Activated B cell treated with CpG ODN at 0.5 μM for 24 hours (primary cell): ENCODE measurements at regions not wholly inside any gene's neighbourhood (a gene's known extent, or its start where the extent isn't known, plus 50 kb on each side); places are given as distances from the start of the nearest gene placed in this dataset.

Experiments
- ATAC-seq: fragments of 200-7000 bp; cut with Tn5 transposase; one replicate; pipeline ENCODE4 v1.10.0; 2021; ENCODE audit warnings: low read depth, mild to moderate bottlenecking, moderate library complexity
- CTCF ChIA-PET: fragments of 350-600 bp; sonication (Branson Sonifier 250); formaldehyde crosslinking; loops from one replicate; lab custom pipeline; 2021; ENCODE audit warnings: antibody characterized with exemption; lab: Charles Lee
- POLR2A ChIA-PET: fragments of 350-600 bp; sonication (Branson Sonifier 250); formaldehyde crosslinking; loops from one replicate; lab custom pipeline; 2021; ENCODE audit warnings: antibody characterized with exemption; lab: Charles Lee
- DNase-seq: peaks from one replicate; pipeline ENCODE4 v3.0.0; 2022
- H3K27ac Mint-ChIP-seq: one replicate; pipeline ENCODE4 v1.8.0; 2020; ENCODE audit warnings: mixed read lengths
- H3K27me3 Mint-ChIP-seq: one replicate; pipeline ENCODE4 v1.8.0; 2021; ENCODE audit warnings: mixed read lengths
- H3K36me3 Mint-ChIP-seq: one replicate; pipeline ENCODE4 v1.8.0; 2021; ENCODE audit warnings: low read depth, mixed read lengths
- H3K4me1 Mint-ChIP-seq: one replicate; pipeline ENCODE4 v1.8.0; 2021; ENCODE audit warnings: mixed read lengths
- H3K4me3 Mint-ChIP-seq: one replicate; pipeline ENCODE4 v1.8.0; 2020; ENCODE audit warnings: mild to moderate bottlenecking, mixed read lengths
- H3K9me3 Mint-ChIP-seq: one replicate; pipeline ENCODE4 v1.8.0; 2020; ENCODE audit warnings: mixed read lengths
- intact Hi-C: fragments of 100-400 bp; cut with micrococcal nuclease; formaldehyde crosslinking; loops from one replicate; pipeline ENCODE4 v1.15.1; 2024
- TF ChIP-seq, protein P1 (sequence below): fragments of 200-600 bp; IDR thresholded peaks from one replicate; pipeline ENCODE4 v1.8.0; 2022; ENCODE audit warnings: antibody characterized with exemption, mild to moderate bottlenecking

DNA sequence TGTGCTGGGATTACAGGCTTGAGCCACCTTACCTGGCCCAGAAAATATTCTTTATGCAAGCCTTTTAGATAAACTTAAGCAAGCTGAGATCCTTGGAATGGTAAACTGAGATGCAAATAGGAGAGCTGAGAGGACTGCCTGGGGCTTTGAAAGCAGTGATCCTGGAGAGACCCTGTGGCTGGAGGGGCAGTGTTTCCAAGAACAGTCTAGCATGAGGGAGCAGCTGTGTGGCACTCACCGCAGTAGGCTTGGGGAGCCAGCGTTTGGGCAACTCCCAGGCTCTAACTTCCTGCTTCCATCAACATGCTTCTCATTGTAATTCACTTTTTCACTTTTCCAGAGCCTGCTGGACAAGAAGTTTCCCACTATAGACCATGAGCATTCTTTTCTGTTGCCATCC is 144.1 kb upstream of the CELF4 start:
- intact Hi-C loops: no loop called here
- DNase-seq: no peak

DNA sequence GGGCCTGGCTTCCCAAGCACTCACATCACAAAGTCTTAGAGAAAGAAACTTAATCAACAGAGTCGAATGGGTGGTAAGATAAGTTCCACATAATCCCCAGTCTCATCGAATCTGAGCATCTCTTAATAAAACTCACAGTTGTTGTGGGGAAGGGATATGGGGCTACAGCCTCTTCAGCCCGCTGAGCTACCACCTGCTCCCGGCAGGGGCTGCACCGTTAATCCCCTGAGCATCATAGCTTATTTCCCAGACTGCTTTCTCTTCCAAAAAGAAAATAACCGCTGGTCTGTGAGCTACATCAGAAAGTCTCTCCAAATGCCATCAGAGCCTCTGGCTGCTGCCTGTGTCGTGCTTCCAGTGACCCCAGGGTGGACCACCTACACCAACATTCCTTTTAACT is 139.4 kb upstream of the CELF4 start:
- no peak for ATAC-seq
- Mint-ChIP-seq H3K4me1 (no peaks in the 10 kb centered on the region), H3K27ac (no peak overlapping the region), H3K4me3 (no peak overlapping the region), H3K9me3 (no peaks in the 10 kb centered on the region), H3K36me3 (no peaks in the 10 kb centered on the region), H3K27me3 (no peaks in the 10 kb centered on the region)
- intact Hi-C loops: no loop called here
- TF ChIP-seq, protein P1, sequence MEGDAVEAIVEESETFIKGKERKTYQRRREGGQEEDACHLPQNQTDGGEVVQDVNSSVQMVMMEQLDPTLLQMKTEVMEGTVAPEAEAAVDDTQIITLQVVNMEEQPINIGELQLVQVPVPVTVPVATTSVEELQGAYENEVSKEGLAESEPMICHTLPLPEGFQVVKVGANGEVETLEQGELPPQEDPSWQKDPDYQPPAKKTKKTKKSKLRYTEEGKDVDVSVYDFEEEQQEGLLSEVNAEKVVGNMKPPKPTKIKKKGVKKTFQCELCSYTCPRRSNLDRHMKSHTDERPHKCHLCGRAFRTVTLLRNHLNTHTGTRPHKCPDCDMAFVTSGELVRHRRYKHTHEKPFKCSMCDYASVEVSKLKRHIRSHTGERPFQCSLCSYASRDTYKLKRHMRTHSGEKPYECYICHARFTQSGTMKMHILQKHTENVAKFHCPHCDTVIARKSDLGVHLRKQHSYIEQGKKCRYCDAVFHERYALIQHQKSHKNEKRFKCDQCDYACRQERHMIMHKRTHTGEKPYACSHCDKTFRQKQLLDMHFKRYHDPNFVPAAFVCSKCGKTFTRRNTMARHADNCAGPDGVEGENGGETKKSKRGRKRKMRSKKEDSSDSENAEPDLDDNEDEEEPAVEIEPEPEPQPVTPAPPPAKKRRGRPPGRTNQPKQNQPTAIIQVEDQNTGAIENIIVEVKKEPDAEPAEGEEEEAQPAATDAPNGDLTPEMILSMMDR: no peak
- POLR2A ChIA-PET: no interaction called here
- CTCF ChIA-PET: no interaction called here
- DNase-seq: no peak

More for the DNA sequence above, 144.1 kb upstream of the CELF4 start:
- Mint-ChIP-seq H3K27me3 (no peaks in the 10 kb centered on the region), H3K36me3 (no peaks in the 10 kb centered on the region), H3K9me3 (no peaks in the 10 kb centered on the region), H3K27ac (no peak overlapping the region), H3K4me3 (no peak overlapping the region), H3K4me1 (no peaks in the 10 kb centered on the region)
- ChIA-PET CTCF (no interaction called here), POLR2A (no interaction called here)
- TF ChIP-seq, protein P1: no peak
- no peak for ATAC-seq

DNA sequence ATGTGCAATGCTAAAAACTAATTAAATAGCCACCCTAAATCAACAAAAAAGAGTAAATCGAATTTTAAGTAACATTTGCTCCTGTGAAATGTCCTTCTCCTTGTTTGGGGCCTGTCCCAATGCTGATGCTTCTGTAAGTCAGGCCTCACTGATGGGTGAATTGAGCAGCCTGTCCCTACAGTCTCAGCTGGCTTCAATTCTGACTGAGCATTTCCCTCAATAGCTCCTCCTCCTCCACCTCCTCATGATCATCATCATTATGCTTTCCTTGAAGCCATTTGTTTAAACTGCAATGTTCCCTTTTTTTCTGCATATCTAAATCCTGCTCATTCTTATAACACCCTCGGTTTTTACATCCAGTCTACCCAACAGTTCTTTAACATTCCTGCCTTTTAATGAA is 137.2 kb upstream of the CELF4 start:
- TF ChIP-seq, protein P1: no peak
- POLR2A ChIA-PET: no interaction called here
- CTCF ChIA-PET: no interaction called here
- H3K36me3 Mint-ChIP-seq: no peaks in the 10 kb centered on the region
- intact Hi-C loops: no loop called here
- DNase-seq (no peak), ATAC-seq (no peak)
- H3K4me3 Mint-ChIP-seq: no peak overlapping the region
- H3K9me3 Mint-ChIP-seq: no peaks in the 10 kb centered on the region
- no peak overlapping the region for H3K27ac Mint-ChIP-seq
- no peaks in the 10 kb centered on the region for H3K4me1 Mint-ChIP-seq
- H3K27me3 Mint-ChIP-seq: no peaks in the 10 kb centered on the region

DNA sequence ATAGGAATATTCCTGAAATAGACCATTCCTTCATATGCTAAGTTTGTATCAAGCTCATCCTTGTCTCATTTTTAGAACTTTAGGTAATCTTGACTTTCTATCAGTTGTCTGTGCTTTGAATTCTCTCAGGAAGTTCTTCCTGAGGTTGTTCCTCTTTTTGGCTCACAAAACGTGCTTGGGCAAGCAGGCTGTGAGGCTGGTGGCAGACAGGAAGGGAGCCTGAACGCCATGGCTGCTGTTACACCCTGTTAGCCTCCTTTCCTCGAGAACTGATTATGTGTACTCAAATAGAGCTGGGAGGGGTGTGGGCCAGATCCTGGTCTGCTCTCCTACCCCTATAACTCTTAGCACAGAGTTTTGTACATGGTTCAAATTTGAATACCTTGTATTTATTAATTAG is 136.4 kb upstream of the CELF4 start:
- ATAC-seq (no peak), DNase-seq (no peak)
- ChIA-PET POLR2A (no interaction called here), CTCF (no interaction called here)
- Mint-ChIP-seq H3K36me3 (no peaks in the 10 kb centered on the region), H3K27ac (no peak overlapping the region), H3K27me3 (no peaks in the 10 kb centered on the region), H3K4me3 (no peak overlapping the region), H3K9me3 (no peaks in the 10 kb centered on the region), H3K4me1 (no peaks in the 10 kb centered on the region)
- intact Hi-C loops: no loop called here
- TF ChIP-seq, protein P1: no peak

DNA sequence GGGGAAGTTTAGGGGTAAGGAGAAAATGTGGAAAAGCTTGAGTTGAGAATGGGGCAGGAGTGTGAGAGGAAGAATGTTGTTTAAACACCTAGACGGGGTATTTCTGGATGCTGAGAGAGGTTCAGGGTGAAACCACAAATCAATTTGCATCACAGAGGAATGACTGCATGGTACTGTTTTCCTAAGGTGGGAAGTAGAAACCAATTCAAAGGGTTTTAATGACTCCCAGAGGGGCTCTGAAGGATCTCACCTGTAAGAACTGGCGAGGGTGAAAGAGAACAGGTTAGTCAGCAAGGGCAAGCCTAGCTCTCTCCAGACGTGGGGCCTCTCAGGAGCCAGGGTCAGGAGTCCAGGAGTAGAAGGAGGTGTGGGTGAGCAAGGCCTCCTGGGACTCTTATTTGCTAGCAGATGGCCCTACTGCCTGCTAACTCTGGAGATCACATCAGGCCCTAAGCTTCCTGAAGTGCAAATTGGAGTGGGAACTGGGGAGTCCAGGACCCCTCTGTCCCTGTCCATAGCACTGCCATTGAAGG is 133.0 kb upstream of the CELF4 start:
- no peaks in the 10 kb centered on the region for H3K27me3 Mint-ChIP-seq
- no peak for DNase-seq

More for the DNA sequence above, 133.0 kb upstream of the CELF4 start:
- no peaks in the 10 kb centered on the region for H3K36me3 Mint-ChIP-seq
- POLR2A ChIA-PET: no interaction called here
- intact Hi-C loops: no loop called here
- TF ChIP-seq, protein P1: no peak
- H3K4me1 Mint-ChIP-seq: no peaks in the 10 kb centered on the region
- no peak overlapping the region for H3K4me3 Mint-ChIP-seq
- H3K27ac Mint-ChIP-seq: no peak overlapping the region
- peaks cover 8% of the 10 kb centered on the region for H3K9me3 Mint-ChIP-seq
- ATAC-seq: no peak
- CTCF ChIA-PET: no interaction called here
